ENCODE measurements at regions not wholly inside any gene's neighbourhood (a gene's known extent, or its start where the extent isn't known, plus 50 kb on each side); places are given as distances from the start of the nearest gene placed in this dataset.
"Not testable (repeated sequence)": the region's sequence is repeated elsewhere in the genome, so short reads cannot be mapped to it uniquely, and the experiment has no call there.

- not testable (repeated sequence) for TF ChIP-seq CTCF, POLR2A (IDR thresholded peaks at IDR 0.05)
These were observed 108.7 kb downstream of the NPIPB11 start for GRCh38 chr16:29297809-29298177.
